GM20000 (cell line): ENCODE measurements at regions not wholly inside any gene's neighbourhood (a gene's known extent, or its start where the extent isn't known, plus 50 kb on each side); places are given as distances from the start of the nearest gene placed in this dataset.

Experiments used
- DNase-seq: peaks from one replicate; pipeline ENCODE4 v3.0.0; 2012; ENCODE audit warnings: low spot score
- TF ChIP-seq, protein P1 (sequence below): IDR thresholded peaks from 2 replicates; pipeline ENCODE4 v1.5.1; 2012; ENCODE audit warnings: mild to moderate bottlenecking, control low read depth; ENCODE audit errors: extremely low read depth, missing control alignments

DNA sequence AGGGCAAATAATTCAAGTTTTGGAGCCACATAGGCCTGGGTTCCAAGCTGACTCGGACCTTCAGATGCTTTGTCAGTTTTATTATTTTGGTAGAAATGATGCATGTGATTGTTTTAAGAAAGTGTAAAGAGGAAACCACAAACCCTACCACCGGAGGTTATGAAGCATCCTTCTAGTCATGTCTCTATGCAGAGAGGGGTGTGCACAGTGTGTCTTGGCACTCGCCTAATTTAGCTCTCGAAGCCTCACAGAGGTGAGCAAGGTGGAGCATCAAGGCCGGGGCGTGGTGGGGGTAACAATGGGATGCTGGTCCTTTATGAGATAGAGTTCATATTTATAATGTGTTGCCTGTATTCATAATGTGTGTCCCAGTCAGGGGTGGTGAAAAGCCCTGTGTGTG, 63.7 kb upstream of the SMAD6 start:
- no peak for DNase-seq
- TF ChIP-seq, protein P1, sequence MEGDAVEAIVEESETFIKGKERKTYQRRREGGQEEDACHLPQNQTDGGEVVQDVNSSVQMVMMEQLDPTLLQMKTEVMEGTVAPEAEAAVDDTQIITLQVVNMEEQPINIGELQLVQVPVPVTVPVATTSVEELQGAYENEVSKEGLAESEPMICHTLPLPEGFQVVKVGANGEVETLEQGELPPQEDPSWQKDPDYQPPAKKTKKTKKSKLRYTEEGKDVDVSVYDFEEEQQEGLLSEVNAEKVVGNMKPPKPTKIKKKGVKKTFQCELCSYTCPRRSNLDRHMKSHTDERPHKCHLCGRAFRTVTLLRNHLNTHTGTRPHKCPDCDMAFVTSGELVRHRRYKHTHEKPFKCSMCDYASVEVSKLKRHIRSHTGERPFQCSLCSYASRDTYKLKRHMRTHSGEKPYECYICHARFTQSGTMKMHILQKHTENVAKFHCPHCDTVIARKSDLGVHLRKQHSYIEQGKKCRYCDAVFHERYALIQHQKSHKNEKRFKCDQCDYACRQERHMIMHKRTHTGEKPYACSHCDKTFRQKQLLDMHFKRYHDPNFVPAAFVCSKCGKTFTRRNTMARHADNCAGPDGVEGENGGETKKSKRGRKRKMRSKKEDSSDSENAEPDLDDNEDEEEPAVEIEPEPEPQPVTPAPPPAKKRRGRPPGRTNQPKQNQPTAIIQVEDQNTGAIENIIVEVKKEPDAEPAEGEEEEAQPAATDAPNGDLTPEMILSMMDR = no peak

DNA sequence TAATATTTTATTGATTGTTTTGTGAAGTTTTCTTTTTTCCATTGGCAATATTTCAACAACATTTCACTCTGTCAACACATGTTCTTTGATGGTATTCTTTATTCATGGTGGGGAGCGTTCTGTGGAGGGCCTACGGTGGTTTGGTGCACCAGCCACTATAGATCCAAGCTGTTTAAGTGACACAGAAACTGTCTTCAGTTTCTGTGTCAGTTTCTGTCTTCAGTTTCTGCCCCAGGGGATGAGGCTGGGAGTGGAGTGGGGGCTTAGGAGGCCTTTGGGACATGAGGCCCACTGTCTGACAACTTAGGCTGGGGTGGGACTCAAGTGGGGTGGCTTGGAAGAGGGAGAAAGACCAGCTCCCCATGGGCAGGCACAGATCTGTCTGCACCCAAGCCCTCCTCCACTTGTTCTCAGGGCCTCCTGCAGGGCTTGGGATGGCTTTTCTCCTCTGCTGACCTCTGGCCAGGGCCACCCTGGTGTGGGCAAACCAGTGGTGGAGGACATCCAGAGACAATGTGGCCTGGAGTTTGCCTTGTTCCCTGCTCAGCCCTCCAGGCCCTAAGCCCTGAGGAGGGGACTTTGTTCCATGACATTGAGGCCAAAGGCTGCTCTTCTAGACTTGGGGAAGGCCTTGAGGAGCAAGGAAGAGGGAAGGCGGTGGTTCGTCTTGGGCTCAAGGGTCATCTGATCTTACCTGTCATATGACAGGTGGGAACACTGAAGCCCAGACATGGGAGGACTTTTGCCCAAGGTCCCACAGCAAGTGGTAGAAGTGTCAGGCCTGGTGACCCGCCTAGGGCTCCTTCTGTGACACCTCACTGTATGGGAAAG, 60.3 kb upstream of the SMAD6 start:
- TF ChIP-seq, protein P1 = no peak

DNA sequence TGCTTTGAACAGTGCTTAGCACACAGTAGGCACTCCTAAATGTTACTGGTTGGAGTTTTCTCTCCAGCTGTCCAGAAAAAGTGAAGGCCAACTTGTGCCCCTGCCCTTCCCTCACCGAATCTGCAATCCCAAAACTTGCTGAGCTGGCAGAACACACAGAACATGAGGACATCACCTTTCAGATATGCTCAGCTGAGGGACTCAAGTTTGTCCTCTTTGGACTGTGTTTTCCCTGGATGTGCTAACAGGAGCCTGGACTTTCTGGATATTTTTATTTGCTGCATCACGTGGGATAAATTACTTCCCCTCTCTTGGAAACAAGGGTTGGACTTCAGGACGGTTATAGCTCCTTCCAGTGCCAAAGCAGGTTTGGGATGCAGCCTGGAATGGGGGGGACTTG, 59.5 kb upstream of the SMAD6 start:
- DNase-seq = no peak
- TF ChIP-seq, protein P1 = no peak

More for the DNA sequence above, 60.3 kb upstream of the SMAD6 start:
- no peak for DNase-seq

DNA sequence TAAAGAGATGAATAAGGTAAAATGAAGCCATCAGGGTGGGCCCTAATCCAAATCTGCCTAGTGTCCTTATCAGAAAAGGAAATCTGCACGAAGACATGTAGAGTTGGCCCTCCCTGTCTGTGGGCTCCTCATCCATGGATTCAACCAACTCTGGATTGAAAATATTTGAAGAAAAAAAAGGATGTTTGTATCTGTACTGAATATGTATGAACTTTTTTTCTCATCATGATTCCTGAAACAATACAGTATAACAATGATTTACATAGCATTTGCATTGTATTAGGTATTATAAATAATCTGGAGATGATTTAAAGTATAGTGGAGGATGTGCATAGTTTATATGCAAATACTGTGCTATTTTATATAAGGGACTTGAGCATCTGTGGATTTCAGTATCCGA, 59.0 kb upstream of the SMAD6 start:
- TF ChIP-seq, protein P1 = no peak
- no peak for DNase-seq

DNA sequence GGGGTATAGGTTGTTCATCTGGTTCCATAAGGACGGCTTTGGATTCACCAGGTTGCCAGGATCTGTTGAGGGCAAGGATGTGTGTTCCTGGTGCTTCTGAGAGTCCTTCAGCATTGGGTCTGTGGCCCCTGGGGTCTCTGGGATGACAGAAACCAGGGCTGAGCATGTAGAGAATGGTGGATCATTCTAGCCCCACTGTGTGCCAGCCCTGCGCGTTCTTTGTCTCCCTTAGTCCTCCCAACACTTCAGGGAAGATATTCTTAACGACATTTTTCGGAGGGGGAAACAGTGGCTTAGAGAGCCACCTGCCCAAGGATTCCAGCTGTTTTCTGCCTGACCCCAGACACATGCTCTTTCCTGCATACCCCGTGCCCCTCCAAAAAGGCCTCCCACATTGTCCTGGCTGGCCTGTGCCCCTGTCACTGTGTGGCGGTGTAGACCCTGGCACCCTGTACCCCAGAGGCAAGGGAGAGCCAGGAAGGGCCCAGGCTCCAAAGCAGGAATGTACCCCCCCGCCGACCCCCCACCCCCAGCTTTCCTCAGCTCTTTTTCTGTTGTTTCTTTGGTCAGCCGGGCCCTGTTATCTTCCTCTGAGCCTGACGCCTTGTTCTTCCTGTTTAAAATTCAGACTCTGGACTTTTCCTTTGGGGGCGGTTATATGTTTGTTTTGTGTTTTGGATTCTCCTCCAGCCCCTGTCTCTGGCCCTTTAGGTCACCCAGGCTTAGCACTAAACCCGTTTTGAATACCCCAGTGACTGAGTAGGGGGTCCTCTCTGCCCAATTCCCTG, 57.8 kb upstream of the SMAD6 start:
- no peak for DNase-seq
- TF ChIP-seq, protein P1 = no peak

DNA sequence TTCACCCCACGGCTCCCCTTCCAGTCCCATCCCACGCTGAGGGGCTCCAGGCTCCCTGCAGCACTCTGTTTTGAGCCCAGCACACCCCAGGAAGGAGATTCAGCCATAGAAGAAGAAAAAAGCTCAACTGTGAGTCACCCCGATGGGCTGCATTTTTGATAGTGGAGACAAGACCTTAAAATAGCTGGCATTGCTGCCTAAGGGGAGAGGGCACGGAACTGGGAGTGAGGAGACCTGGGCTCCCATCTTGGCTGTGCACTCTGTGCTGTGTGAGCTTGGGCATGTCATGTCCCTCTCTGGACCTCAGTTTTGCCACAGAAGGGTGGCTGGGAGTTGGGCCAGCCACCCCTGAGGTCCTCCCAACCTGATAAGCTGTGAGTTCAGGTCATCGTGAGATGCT, 57.2 kb upstream of the SMAD6 start:
- TF ChIP-seq, protein P1 = no peak
- DNase-seq = no peak

DNA sequence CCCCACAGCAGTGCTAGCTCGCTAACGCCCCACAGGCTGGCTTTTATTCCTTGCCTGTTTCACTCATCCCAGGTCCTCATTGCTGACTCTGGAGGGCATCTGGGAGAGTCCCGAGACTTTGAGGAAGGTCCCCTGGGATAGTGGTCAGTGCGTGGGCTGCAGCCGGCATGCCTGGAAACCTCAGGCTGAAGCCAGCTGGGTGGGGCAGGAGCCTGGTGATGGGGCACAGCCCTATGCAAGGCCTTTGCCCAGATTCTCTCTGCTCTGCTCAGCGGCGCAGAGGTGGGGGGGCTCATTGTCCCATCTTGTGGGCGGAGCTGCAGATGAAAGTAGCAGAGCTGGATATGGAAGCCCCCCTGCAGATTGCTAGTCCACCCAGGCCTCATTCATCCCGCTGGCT, 55.7 kb upstream of the SMAD6 start:
- no peak for DNase-seq
- TF ChIP-seq, protein P1 = no peak
